ENCODE measurements at regions not wholly inside any gene's neighbourhood (a gene's known extent, or its start where the extent isn't known, plus 50 kb on each side); places are given as distances from the start of the nearest gene placed in this dataset.
A peak's percentile ranks its signal among the peaks of the same experiment; 100 is the strongest.
"Not testable (repeated sequence)": the region's sequence is repeated elsewhere in the genome, so short reads cannot be mapped to it uniquely, and the experiment has no call there.

DNA sequence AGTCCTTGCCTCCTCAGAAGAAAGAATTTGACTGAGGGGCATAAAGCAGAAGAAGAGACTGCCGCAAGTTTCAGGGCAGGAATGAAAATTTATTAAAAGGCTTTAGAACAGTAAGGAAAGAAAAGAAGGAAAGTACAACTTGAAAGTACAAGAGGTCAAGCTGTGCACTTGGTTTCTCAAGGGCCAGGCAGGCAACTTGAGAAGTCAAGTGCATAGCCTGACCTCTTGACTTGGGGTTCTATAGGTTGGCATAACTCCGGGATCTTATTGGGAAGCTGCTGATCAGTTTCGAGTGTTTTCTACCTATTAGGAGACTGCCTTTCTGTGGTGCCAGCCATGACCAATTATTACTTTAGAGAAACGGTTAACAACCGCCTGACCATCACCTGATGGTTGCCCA lies 237.0 kb upstream of the RGS17 start:
- DNase-seq = no peak

DNA sequence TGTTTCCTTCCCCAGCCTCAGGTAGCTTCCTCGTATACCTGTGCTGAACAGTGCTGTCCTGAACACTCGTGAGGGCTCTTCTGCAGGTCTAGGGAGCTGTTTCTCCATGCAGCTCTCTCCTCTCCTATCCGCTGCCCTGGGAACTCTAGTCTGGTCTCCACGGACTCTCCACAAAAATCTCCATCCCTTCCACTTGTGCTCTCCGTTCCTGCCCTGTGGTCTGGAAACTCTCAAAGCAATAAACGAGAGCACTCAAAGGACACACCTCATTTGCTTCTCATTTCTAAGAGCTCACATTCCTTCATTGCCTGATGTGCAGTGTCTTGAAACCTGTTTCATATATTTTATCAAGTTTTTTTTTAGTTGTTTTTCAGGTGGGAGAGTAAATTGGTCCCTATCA lies 235.9 kb upstream of the RGS17 start:
- no peak for DNase-seq

DNA sequence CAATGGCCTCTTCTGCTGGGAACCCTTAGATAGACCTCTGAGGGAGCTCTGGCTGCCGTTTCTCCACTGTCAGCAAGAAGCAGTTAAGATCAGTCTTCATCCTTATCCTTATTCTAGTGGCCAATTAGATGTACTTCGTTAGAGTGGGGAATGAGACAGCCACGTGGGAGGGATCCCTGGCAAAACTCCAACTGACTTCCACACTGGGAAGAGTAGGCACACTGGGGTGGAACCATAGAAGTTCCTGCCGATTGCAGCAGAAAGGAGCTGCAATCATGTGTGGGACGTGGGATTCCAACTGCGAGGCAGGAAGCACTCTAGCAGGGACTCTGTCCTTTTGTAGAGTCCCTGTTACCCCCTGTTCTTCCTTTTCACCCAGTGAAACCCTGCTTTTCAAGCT lies 226.3 kb upstream of the RGS17 start:
- DNase-seq = no peak

DNA sequence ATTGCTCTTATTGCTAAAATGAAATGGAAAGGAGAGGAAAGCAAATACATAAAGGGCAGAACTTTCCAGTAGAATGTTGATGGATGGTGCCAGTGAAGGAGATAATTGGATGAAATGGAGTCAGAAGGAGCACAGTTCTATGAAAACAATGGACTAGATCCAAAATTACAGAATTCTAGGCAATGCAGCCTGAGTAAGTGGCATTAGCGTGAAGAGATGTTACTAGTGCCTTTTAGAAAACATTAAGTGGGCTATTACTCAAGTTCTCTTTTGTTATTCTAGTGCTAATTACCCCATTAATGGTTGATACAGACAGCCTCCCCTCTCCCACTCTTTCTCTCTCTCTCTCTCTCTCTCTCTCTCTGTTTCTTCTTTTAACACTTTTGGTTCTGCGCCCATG lies 209.5 kb upstream of the RGS17 start:
- no peak for DNase-seq

DNA sequence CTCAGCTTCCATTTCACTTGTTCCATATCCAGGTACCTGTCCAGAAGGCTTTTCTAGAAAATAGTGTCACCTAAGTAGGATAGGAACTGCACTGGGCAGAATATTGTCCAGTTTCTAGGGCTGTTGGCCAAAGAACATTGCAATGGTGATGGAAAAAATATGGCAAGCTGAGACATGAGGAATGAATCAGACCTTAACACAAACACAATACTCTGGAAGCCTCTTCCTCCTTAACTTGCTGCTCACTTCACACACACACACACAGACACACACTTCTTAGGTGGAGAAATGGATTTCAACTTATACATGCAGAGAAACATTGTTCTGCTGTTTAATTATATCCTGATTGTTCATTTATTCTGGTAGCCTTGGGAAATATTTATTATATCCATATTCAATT lies 203.0 kb upstream of the RGS17 start:
- DNase-seq = no peak

DNA sequence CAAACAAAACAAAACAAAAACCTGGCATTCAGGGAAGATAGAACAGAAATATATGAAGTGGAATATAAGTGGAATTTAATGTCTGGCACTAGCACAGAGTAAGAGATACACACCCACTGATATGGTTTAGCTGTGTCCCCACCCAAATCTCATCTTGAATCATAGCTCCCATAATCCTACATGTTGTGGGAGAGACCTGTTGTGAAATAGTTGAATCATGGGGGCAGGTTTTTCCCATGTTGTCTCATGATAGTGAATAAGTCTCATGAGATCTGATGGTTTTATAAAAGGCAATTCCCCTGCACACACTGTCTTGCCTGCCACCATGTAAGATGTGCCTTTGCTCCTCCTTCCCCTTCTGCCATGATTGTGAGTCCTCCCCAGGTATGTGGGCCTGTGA lies 200.1 kb upstream of the RGS17 start:
- DNase-seq = not testable (repeated sequence)

DNA sequence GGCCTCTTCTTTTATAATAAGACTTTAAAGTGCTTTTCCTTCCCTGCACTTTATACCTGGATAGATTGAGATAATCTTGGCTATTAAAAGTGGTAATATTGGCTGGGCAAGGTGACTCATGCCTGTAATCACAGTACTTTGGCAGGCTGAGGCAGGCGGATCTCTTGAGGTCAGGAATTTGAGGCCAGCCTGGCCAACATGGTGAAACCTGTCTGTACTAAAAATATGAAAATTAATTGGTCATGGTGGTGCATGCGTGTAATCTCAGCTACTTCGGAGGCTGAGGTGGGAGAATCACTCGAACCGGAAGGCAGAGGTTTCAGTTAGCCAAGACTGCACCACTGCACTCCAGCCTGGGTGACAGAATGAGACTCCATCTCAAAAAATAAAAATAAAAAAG lies 197.1 kb upstream of the RGS17 start:
- no peak for DNase-seq

DNA sequence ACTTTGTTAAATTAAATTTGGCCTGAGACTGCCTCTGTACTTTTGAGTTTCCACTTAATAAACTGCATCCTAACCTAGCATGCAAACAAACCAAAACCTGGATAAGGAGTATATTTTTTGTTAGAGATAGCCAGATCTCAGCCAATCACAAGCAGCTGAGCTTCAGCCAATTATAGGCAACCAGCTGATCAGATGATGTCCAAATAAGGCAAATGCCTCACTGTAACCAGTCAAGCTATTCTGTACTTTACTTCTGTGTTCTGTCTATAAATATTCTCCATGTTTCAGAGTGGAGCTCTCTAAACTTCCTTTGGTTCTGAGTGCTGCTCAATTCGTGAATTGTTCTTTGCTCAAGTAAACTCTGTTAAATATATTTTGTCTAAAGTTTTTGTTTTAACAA lies 194.6 kb upstream of the RGS17 start:
- no peak for DNase-seq

DNA sequence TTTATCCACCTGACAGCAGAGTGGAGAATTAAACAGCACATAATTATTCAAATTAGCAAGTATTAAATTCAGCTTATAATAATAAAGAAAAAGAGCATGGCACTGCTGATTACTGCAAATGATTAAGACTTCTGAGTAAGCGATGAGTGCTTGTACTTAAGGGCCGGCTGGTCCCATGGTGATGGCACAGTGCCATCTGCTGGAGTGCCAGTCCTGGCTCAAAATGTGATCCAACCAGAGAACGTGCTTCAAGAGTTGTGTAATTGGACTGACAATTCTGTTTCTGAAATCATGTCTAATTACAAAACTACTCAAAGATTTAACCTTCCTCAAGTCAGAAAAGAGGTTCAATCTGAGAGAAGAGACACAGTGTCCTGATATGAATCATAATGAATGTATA lies 181.6 kb upstream of the RGS17 start:
- peak; percentile 44 for DNase-seq

DNA sequence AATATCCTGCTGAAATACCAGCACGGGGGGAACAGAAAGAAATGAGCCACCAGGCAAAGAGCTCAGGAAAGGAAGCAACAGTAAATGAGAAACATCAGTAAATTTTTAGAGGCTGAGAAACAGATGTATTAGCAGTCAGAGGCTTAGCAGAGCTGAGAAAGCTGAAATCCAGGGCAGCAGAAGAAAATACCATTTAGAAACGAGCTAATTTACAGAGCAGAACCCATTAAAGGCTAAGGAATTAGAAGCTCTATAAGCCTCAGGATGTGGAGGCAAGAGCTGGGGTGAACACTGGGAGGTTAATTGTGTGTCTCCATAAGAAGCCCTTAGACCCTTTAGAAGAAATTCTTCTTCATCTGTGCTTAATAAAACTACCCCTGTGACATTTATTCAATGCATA lies 178.6 kb upstream of the RGS17 start:
- no peak for DNase-seq

DNA sequence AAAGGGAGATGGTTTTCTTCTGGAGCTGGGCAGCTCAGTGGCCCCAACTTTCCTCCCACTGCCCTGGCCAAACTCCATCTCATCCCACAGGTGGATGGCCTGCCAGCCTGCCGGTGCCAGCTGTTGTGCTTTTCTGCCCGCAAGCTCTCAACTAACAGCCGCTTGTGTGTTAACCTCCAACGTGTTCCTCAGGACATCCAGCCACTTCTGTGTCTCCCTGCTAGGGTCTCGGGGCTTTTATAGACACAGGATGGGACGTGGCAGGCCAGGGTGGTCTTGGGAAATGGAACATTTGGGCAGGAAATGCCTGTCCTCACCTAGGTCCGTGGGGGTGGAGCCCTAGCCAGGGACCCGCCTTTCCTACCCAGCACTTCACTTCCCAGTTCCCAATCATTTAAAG lies 171.1 kb upstream of the RGS17 start:
- no peak for DNase-seq

DNA sequence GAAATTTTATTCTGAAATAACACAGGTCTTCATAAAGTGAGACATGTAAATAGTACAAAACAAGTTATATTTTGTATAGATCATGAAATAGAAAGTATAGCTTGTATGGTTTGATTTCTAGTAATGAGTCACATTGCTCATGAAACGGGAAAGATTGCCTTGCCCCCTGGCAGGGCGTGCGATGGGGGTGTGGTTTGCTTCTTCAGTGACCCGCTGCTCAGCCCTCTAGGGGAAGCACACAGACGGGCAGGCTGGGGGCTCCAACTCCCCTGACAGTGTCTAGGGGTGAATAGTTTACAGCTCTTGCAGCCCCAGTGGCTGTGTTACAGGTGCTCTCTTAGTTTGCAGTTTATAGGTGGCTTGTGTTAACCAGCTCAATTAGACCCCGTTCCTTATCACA lies 170.5 kb upstream of the RGS17 start:
- DNase-seq = no peak

DNA sequence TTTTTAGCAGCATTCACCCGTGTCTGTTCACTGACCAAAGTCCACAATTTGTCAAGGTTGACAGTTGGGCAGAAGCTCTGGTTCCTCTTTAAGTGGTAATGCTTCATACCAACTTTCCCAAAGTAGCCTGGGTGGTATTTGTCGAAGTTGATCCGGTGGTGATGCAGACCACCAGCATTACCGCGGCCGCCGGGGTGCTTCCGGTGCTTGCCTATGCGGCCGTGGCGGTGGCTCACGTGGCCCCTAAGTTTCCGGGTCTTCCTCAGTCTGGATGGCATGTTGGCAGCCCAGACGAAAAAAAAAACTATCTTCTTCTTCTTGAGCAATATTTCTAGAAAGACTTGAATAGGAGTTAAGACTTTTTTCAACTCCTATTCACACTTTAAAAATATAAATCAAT lies 151.4 kb upstream of the RGS17 start:
- DNase-seq = not testable (repeated sequence)

DNA sequence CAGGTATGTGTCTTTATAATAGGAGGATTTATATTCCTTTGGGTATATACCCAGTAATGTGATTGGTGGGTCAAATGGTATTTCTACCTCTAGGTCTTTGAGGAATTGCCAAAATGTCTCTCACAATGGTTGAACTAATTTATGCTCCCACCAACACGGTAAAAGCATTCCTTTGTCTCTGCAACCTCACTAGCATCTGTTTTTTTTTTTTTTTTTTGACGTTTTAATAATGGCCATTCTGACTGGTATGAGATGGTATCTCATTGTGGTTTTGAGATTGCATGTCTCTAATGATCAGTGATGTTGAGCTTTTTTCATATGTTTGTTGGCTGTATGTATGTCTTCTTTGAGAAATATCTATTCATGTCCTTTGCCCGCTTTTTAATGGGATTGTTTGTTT lies 144.9 kb upstream of the RGS17 start:
- DNase-seq = no peak

DNA sequence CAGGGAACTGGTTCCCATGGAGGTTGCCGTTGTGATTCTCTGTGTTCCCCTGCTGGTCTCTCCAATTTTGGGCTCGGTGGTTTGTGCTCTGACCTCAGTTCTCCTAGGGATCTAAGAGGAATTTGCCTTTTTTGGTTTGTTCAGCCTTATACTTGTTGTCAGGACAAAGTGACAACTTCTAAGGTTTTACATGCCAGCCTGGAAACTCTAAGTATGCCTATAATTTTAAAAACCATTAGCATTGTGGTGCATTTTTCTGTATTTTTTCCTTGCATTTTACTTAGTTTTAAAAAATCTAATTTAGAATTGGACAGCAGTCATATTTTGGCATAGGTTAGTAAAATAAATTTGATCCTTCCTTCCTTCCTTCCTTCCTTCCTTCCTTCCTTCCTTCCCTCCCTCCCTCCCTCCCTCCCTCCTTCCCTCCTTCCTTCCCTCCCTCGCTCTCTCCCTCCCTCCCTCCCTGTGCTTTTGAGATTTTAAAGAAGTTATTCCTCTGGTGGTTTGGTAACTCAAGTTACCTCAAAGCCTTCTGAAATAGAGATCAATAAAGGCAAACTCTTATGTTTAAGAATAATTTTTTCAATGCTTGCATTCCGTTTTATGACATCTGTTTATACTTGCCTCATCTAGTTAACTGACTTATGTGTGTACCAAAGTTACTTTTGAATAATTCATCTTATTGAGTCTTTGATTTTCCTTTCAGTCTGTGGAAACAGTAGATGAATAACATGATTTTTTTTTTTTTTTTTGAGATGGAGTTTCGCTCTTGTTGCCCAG lies 141.3 kb upstream of the RGS17 start:
- no peak for DNase-seq

DNA sequence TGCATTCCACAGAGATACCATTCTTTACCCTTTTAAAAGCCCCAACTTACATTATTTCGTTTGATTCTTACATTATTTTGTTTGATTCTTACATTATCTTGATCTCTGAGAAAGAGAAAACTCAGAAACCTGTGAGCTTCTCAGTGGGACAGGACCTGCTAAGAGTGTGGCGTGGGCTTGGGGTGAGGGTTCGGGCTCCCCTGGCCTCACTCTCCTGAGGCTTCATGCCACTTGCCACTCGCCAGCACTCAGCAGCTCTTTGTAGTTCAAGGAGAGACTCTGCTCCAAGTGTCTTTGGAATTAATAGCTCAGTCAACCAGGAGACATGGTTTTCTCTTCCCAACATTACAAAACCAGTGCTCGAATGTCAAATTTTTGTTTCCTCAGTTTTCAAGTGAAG lies 132.4 kb upstream of the RGS17 start:
- no peak for DNase-seq

DNA sequence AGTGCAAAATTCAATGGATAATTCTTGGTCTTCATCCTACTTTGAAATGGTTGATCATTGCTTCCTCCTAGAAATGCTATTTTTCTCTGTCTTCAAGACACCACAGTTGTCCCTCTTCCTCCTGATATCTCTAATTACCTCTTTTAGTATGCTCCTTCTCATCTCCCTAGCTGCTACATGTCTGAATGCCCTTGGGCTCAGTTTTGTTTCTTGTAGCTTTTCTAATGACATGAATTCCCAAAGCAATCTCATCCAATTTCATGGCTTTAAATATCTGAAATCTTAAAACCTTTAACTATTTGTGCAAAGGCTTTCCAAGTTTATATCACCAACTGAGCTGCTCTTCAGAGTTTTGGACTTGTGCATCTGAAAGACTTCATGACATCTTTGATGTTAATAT lies 120.2 kb upstream of the RGS17 start:
- no peak for DNase-seq

DNA sequence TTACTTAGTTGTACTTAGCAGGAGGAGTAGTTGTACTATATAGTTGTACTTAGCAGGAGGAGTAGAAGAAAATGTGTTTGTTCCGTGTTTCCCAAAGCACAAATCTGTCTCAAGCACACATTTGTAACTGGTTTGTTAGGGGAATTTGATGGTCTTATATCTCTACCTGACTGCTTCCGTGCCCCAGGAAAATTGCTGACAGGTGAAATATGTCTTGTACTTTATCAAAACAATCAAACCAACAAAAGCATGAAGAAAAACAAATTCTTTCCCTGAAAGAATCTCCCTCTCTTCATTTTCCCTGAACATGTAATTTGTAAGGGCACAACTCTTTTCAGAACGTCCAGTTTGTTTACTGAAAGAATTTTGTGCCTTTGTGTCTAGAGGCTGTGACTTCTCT lies 106.6 kb upstream of the RGS17 start:
- no peak for DNase-seq

DNA sequence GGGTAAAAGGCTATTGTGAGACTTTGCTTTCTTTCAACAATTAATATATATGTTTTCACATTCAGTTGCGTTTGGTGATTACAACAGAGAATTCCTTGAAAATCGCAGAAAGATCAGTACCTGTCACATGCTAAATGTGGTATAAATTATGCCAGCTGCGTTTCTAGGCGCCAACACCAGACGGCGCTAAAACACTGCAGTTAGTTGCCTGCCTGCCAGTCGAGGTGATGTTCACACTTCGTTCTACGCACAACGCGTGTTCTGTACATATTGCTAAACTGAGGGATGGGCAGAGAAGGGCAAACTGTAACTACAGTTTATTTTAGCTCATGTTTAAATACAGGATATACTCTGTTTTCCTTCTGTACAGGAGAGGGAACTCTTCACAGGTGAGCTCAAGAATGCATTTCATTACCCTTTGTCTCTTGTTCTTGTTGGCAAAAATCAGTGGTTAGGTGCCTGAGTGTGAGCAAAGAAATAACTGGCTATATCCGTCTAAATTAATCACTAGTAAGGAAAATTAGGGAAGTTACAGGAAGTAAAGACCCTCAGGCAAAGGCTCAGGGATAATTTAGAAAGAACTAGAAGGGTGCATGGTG lies 100.1 kb upstream of the RGS17 start:
- DNase-seq = peak; percentile 71

DNA sequence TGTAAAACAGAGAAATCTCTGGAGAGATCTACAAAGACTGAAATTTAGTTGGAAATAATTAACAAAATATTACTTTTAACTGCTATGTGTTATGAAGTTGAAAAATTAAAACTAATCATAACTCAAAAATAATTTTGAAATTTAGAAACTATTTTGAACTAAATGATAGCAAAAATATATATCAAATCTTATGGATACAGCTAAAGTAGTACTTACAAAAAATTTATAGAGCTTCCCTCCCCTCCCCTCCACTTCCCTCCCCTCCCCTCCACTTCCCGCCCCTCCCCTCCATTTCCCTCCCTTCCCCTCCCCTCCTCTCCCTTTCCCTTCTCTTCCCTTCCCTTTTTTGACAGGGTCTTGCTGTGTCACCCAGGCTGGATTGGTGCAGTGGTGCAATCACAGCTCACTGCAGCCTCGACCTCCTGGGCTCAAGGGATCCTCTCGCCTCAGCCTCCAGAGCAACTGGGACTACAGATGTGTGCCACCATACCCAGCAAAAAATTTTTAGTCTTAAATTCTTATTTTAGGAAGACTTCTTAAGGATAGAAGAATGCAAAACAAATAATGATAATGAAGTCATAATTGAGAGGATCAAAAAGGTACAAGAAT lies 87.2 kb upstream of the RGS17 start:
- DNase-seq = no peak

DNA sequence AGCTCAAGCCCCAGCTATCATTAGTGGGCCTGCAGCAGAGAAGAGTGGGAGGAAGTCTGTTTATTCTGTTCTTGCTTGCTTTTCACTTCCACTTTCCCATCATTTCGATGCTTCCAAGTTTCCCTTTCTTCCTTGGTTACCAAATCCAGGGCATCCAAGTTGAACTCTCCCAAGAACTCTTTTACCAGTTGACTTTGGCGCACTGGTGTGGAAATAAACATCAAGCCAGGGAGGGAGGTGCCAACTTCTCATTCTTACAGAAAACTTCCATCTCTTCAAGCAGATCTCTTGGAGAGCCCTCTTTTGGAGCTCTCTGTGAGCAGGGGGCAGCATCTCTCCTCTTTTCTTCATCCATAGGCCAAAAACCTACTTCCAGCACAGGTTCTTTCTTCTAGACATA lies 85.7 kb upstream of the RGS17 start:
- DNase-seq = no peak

DNA sequence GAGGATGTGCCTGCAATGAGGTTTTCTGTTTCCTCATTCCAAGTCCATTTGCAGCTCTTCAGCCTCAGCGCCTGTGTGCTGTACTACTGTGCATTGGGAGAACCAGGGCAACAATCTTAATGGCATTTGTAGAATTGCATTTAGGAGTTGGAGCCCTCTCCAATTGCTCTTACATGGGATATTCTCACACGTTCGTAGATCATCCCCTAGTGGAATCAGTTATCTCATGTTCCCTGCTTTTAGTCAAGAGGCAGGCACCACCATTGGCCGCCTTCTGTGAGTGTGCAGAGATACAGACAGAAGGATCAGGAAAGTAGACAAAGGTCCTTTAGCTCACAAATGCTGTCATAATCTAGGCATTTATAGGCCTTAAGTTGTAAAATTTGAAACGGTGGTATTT lies 84.2 kb upstream of the RGS17 start:
- no peak for DNase-seq

DNA sequence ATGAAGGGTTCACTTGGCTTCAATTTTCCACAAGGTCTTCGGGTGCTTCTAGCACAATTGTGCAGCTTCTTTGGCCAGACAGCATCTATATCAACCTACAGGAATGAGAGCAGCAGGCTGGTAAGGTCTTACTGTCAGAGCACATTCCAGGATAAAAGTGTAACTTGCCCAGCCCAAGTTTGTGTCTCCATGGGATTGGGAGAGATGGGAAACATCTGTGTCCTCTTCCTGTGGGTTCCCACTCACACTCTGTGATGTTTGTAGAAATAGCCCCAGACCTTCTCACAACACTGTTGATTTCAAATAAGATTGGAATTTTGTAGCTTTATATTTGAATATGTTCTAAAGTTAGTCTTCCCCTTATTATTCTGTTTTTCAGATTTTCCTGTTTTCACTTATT lies 83.4 kb upstream of the RGS17 start:
- DNase-seq = no peak

DNA sequence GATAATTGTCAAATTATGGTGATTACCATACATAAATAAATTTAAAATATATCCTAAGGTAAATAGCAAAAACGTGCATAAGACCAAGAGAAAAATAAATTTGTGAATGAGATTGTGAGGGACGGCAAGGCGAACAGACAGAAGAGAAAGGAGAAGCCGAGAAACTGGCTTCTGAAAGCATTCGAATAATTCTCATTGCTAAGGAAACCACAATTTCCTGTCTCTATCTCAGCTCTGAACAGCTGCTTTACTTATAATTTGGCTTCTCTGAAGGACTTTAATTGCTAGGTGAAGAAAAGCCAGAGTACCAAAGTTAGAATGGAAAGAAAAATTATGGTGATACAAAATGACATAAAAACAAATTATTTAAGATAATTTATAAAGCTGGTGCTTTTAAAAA lies 79.0 kb upstream of the RGS17 start:
- no peak for DNase-seq

DNA sequence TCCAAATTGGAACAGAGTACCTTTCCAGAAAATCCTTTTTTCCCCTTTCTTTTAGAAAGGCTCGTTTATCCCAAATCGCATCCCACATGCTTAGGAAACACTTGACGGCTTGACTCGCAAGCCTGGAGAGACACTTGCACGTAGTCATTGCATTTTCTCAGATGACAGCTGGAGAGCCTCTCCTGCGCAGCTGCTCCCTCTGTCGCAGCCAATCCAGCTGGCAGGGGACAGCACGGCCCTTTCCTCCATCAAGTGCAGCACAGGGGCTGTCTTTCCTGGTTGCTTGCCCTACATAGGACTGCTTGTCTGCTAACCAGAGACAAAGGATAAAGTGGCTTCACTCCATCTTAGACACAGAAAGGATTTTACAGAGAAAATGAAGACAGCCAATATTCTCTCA lies 77.6 kb upstream of the RGS17 start:
- no peak for DNase-seq

Measured in stimulated activated CD8-positive, alpha-beta memory T cell treated with anti-CD3 and anti-CD28 coated beads, Interleukin-4, amount 100 ng/mL, for 48 hours (primary cell).